PC-3 (cell line): ENCODE measurements at regions not wholly inside any gene's neighbourhood (a gene's known extent, or its start where the extent isn't known, plus 50 kb on each side); places are given as distances from the start of the nearest gene placed in this dataset.
"Not testable (repeated sequence)": the region's sequence is repeated elsewhere in the genome, so short reads cannot be mapped to it uniquely, and the experiment has no call there.

ENCODE experiments used
- ATAC-seq: fragments of 200-7000 bp; cut with Tn5 transposase; 2 replicates; pipeline ENCODE4 v1.9.1; 2020; ENCODE audit warnings: mild to moderate bottlenecking, moderate library complexity
- BruUV-seq: library from RNA; stranded (reverse); fragments of 400-500 nt; replicated peaks from 2 replicates; lab custom pipeline; 2021; lab: Mats Ljungman, UMichigan
- CTCF ChIA-PET: fragments of 300-600 bp; sonication (Branson Sonifier 250); formaldehyde crosslinking; loops from one replicate; lab custom pipeline; 2022; ENCODE audit warnings: antibody characterized with exemption; lab: Charles Lee
- POLR2A ChIA-PET: fragments of 300-600 bp; sonication (Branson Sonifier 250); formaldehyde crosslinking; loops from one replicate; lab custom pipeline; 2022; ENCODE audit warnings: antibody characterized with exemption; ENCODE audit not compliant: unreplicated experiment; lab: Charles Lee
- DNase-seq: peaks from one replicate; pipeline ENCODE4 v3.0.0-alpha.2; 2015
- H2AFZ ChIP-seq: fragments of 300-600 bp; sonication (generic); 2 replicates; pipeline ENCODE4 v1.6.0; 2016; ENCODE audit warnings: antibody characterized with exemption, low read length
- H3F3A ChIP-seq: fragments of 300-600 bp; sonication (generic); one replicate; pipeline ENCODE4 v1.6.0; 2017; ENCODE audit warnings: antibody characterized with exemption, low read length, control low read depth, mild to moderate bottlenecking; ENCODE audit not compliant: unreplicated experiment
- H3K27ac ChIP-seq: fragments of 300-600 bp; sonication (generic); 2 replicates; pipeline ENCODE4 v1.5.1; 2016; ENCODE audit warnings: mild to moderate bottlenecking, low read length
- H3K27me3 ChIP-seq: fragments of 300-600 bp; sonication (generic); 2 replicates; pipeline ENCODE4 v1.6.1; 2016; ENCODE audit warnings: low read length, mixed read lengths
- H3K36me3 ChIP-seq: fragments of 300-600 bp; sonication (generic); 2 replicates; pipeline ENCODE4 v1.6.1; 2016; ENCODE audit warnings: low read depth, mixed run types, low read length, mixed read lengths
- H3K4me1 ChIP-seq: fragments of 300-600 bp; sonication (generic); 2 replicates; pipeline ENCODE4 v1.5.1; 2016; ENCODE audit warnings: low read length; ENCODE audit not compliant: insufficient read depth
- H3K4me2 ChIP-seq: fragments of 300-600 bp; sonication (generic); 2 replicates; pipeline ENCODE4 v1.6.0; 2016; ENCODE audit warnings: low read length
- H3K4me3 ChIP-seq: fragments of 300-600 bp; sonication (generic); 2 replicates; pipeline ENCODE4 v1.5.1; 2016; ENCODE audit warnings: mild to moderate bottlenecking, low read length, mixed read lengths
- H3K79me2 ChIP-seq: fragments of 300-600 bp; sonication (generic); 2 replicates; pipeline ENCODE4 v1.6.1; 2017; ENCODE audit warnings: low read length, mixed read lengths
- H3K9ac ChIP-seq: fragments of 300-600 bp; sonication (generic); 2 replicates; pipeline ENCODE4 v1.6.0; 2016; ENCODE audit warnings: mild to moderate bottlenecking, low read length
- H3K9me2 ChIP-seq: fragments of 300-600 bp; sonication (generic); replicated peaks from 2 replicates; pipeline ENCODE4 v1.6.1; 2016; ENCODE audit warnings: mixed run types, low read length, mixed read lengths
- H3K9me3 ChIP-seq: fragments of 300-600 bp; sonication (generic); 2 replicates; pipeline ENCODE4 v1.6.1; 2016; ENCODE audit warnings: low read length, mixed read lengths
- H4K20me1 ChIP-seq: fragments of 300-600 bp; sonication (generic); 2 replicates; pipeline ENCODE4 v1.6.1; 2016; ENCODE audit warnings: low read length, mixed read lengths
- EZH2 ChIP-seq: fragments of 300-600 bp; sonication (generic); IDR thresholded peaks from one replicate; pipeline ENCODE4 v1.6.1; 2017; ENCODE audit warnings: antibody characterized with exemption, mild to moderate bottlenecking, low read length; ENCODE audit not compliant: unreplicated experiment
- EZH2phosphoT487 ChIP-seq: fragments of 300-600 bp; sonication (generic); IDR thresholded peaks from 2 replicates; pipeline ENCODE4 v1.6.1; 2018; ENCODE audit warnings: mild to moderate bottlenecking, antibody characterized with exemption, low read length, borderline replicate concordance
- intact Hi-C: fragments of 100-400 bp; cut with micrococcal nuclease; formaldehyde crosslinking; loops from 2 replicates; pipeline ENCODE4 v1.9.0; 2023
- TF ChIP-seq, protein P1 (sequence below): fragments of 300-600 bp; sonication (generic); conservative IDR thresholded peaks from 2 replicates; pipeline ENCODE4 v1.5.1; 2017; ENCODE audit warnings: antibody characterized with exemption, low read depth, mild to moderate bottlenecking, low read length

DNA sequence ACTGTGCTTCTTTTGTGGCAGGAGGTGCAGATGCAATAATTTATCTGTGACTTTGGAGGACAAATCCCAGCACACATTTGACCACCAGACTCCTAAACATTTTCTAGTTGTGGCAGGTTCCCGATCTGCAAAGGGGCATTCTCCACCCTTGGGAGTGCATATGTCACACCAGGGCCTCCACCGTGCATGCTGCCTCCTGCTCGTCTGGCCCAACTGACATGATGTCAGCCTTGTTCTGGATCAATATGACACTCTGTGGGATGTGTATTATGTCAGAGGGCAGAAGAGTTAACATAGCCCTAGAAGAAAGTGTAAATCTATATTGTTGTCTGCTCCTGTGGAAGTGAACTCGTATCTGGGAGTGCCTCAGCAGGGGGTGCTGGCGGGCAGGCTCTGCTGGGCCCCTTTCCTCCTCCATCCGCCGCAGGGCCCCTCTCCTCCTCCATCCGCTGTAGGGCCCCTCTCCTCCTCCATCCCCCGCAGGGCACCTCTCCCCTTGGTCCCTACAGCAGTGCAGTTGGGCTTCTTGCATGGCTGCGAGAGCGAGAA, 97.7 kb upstream of the PPP1R26 start:
- Histone ChIP-seq H4K20me1 (no peaks in the 10 kb centered on the region), H3K4me1 (no peaks in the 10 kb centered on the region), H3F3A (no peaks in the 10 kb centered on the region), H3K9me2 (no peaks in the 10 kb centered on the region), H2AFZ (no peak overlapping the region), H3K79me2 (no peaks in the 10 kb centered on the region), H3K27ac (no peak overlapping the region), H3K9ac (no peak overlapping the region), H3K4me2 (no peak overlapping the region), H3K27me3 (no peaks in the 10 kb centered on the region; the same call in 1 of the 2 replicates), H3K9me3 (no peaks in the 10 kb centered on the region), H3K4me3 (no peak overlapping the region), H3K36me3 (no peaks in the 10 kb centered on the region)
- intact Hi-C loops: no loop called here
- BruUV-seq: no TSS peak
- DNase-seq: no peak
- ChIA-PET POLR2A (no interaction called here), CTCF (no interaction called here)
- no peak for ATAC-seq
- no peak for TF ChIP-seq EZH2phosphoT487
- TF ChIP-seq, protein P1, sequence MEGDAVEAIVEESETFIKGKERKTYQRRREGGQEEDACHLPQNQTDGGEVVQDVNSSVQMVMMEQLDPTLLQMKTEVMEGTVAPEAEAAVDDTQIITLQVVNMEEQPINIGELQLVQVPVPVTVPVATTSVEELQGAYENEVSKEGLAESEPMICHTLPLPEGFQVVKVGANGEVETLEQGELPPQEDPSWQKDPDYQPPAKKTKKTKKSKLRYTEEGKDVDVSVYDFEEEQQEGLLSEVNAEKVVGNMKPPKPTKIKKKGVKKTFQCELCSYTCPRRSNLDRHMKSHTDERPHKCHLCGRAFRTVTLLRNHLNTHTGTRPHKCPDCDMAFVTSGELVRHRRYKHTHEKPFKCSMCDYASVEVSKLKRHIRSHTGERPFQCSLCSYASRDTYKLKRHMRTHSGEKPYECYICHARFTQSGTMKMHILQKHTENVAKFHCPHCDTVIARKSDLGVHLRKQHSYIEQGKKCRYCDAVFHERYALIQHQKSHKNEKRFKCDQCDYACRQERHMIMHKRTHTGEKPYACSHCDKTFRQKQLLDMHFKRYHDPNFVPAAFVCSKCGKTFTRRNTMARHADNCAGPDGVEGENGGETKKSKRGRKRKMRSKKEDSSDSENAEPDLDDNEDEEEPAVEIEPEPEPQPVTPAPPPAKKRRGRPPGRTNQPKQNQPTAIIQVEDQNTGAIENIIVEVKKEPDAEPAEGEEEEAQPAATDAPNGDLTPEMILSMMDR: no peak
- TF ChIP-seq EZH2: no peak

- no peak overlapping the region for H3K4me2 ChIP-seq
- no TSS peak for BruUV-seq
- no peaks in the 10 kb centered on the region for H4K20me1 ChIP-seq
- POLR2A ChIA-PET: no interaction called here
- H3K27me3 ChIP-seq: no peaks in the 10 kb centered on the region; the same call in 1 of the 2 replicates
- DNase-seq: no peak
- no peaks in the 10 kb centered on the region for H3K9me2 ChIP-seq
- intact Hi-C loops: no loop called here
- CTCF ChIA-PET: no interaction called here
- H3K4me3 ChIP-seq: no peak overlapping the region
- TF ChIP-seq, protein P1: no peak
- TF ChIP-seq EZH2phosphoT487: no peak
- TF ChIP-seq EZH2: no peak
- H3F3A ChIP-seq: no peaks in the 10 kb centered on the region
- no peak overlapping the region for H3K9ac ChIP-seq
- H2AFZ ChIP-seq: no peak overlapping the region
- no peaks in the 10 kb centered on the region for H3K79me2 ChIP-seq
- no peaks in the 10 kb centered on the region for H3K4me1 ChIP-seq
- ATAC-seq: no peak
- H3K36me3 ChIP-seq: no peaks in the 10 kb centered on the region
- H3K27ac ChIP-seq: no peak overlapping the region
- no peaks in the 10 kb centered on the region for H3K9me3 ChIP-seq
These were observed 95.4 kb upstream of the PPP1R26 start for GRCh38 chr9:135384226-135384625.

GRCh38 chr9:135384815-135385405, 94.7 kb upstream of the PPP1R26 start:
- CTCF ChIA-PET, H2AFZ ChIP-seq, H4K20me1 ChIP-seq, H3K9me2 ChIP-seq, H3K79me2 ChIP-seq, H3K27ac ChIP-seq, H3K4me3 ChIP-seq, intact Hi-C loops, H3K36me3 ChIP-seq, H3K9ac ChIP-seq, BruUV-seq, H3F3A ChIP-seq, POLR2A ChIA-PET, H3K4me1 ChIP-seq, ATAC-seq, DNase-seq, H3K9me3 ChIP-seq, H3K4me2 ChIP-seq, H3K27me3 ChIP-seq: not testable (repeated sequence)
